GM23338 (cell line): ENCODE measurements at regions not wholly inside any gene's neighbourhood (a gene's known extent, or its start where the extent isn't known, plus 50 kb on each side); places are given as distances from the start of the nearest gene placed in this dataset.
A peak's percentile ranks its signal among the peaks of the same experiment; 100 is the strongest.

Experiments
- ATAC-seq: fragments of 200-7000 bp; cut with Tn5 transposase; 3 replicates; pipeline ENCODE4 v1.9.1; 2020
- DNase-seq: peaks from one replicate; pipeline ENCODE4 v3.0.0-alpha.2; 2015; ENCODE audit warnings: low spot score
- H2AFZ ChIP-seq: fragments of 200-600 bp; sonication (generic); 2 replicates; pipeline ENCODE4 v1.8.0; 2016; ENCODE audit warnings: antibody characterized with exemption, mild to moderate bottlenecking, moderate library complexity
- H3F3A ChIP-seq: fragments of 200-600 bp; sonication (generic); replicated peaks from 2 replicates; pipeline ENCODE4 v1.8.0; 2017; ENCODE audit warnings: antibody characterized with exemption, mixed run types, low read depth
- H3K27ac ChIP-seq: fragments of 200-600 bp; sonication (generic); 2 replicates; pipeline ENCODE4 v1.6.1; 2016; ENCODE audit warnings: low read depth
- H3K27me3 ChIP-seq: fragments of 200-600 bp; sonication (generic); 2 replicates; pipeline ENCODE4 v1.8.0; 2016; ENCODE audit warnings: mild to moderate bottlenecking, mixed run types, moderate library complexity; ENCODE audit not compliant: insufficient read depth
- H3K36me3 ChIP-seq: fragments of 200-600 bp; sonication (generic); 2 replicates; pipeline ENCODE4 v1.8.0; 2016; ENCODE audit warnings: mild to moderate bottlenecking; ENCODE audit not compliant: insufficient read depth
- H3K4me1 ChIP-seq: fragments of 200-600 bp; sonication (generic); 2 replicates; pipeline ENCODE4 v1.8.0; 2016; ENCODE audit warnings: mild to moderate bottlenecking, moderate library complexity; ENCODE audit not compliant: insufficient read depth
- H3K4me2 ChIP-seq: fragments of 200-600 bp; sonication (generic); 2 replicates; pipeline ENCODE4 v1.7.1; 2017; ENCODE audit warnings: mixed run types
- H3K4me3 ChIP-seq: fragments of 200-600 bp; sonication (generic); 2 replicates; pipeline ENCODE4 v1.6.1; 2016; ENCODE audit warnings: mixed run types
- H3K79me2 ChIP-seq: fragments of 200-600 bp; sonication (generic); replicated peaks from 2 replicates; pipeline ENCODE4 v1.8.0; 2017; ENCODE audit warnings: mild to moderate bottlenecking; ENCODE audit not compliant: insufficient read depth
- H3K9me2 ChIP-seq: fragments of 200-600 bp; sonication (generic); 2 replicates; pipeline ENCODE4 v1.8.0; 2017; ENCODE audit not compliant: insufficient read depth
- H4K20me1 ChIP-seq: fragments of 200-600 bp; sonication (generic); replicated peaks from 2 replicates; pipeline ENCODE4 v1.8.0; 2017; ENCODE audit warnings: mild to moderate bottlenecking; ENCODE audit not compliant: insufficient read depth
- H3K27ac Mint-ChIP-seq: 2 replicates; pipeline ENCODE4 v1.8.0; 2020; ENCODE audit warnings: inconsistent platforms, mild to moderate bottlenecking, moderate library complexity, mixed read lengths
- H3K27me3 Mint-ChIP-seq: 3 replicates; pipeline ENCODE4 v1.8.0; 2022; ENCODE audit warnings: low read depth, mild to moderate bottlenecking, moderate library complexity, mixed read lengths, inconsistent platforms; ENCODE audit not compliant: insufficient read depth, poor library complexity
- H3K36me3 Mint-ChIP-seq: 3 replicates; pipeline ENCODE4 v1.8.0; 2021; ENCODE audit warnings: low read depth, mild to moderate bottlenecking, inconsistent platforms, moderate library complexity, mixed read lengths
- H3K4me1 Mint-ChIP-seq: 3 replicates; pipeline ENCODE4 v1.8.0; 2020; ENCODE audit warnings: mild to moderate bottlenecking, inconsistent platforms, mixed read lengths
- H3K4me3 Mint-ChIP-seq: 3 replicates; pipeline ENCODE4 v1.8.0; 2021; ENCODE audit warnings: moderate library complexity, mild to moderate bottlenecking, inconsistent platforms, mixed read lengths
- H3K9me3 Mint-ChIP-seq: 3 replicates; pipeline ENCODE4 v1.8.0; 2020; ENCODE audit warnings: moderate library complexity, mild to moderate bottlenecking, inconsistent platforms, mixed read lengths
- CREB1 ChIP-seq: fragments of 250-450 bp; sonication (Bioruptor Pico); IDR thresholded peaks from 2 replicates; pipeline ENCODE4 v1.5.0; 2020; ENCODE audit warnings: low read depth, mild to moderate bottlenecking, moderate library complexity
- EZH2 ChIP-seq: fragments of 200-600 bp; sonication (generic); IDR thresholded peaks from one replicate; pipeline ENCODE4 v1.8.0; 2017; ENCODE audit warnings: antibody characterized with exemption, mild to moderate bottlenecking, low read depth; ENCODE audit not compliant: unreplicated experiment
- EZH2phosphoT487 ChIP-seq: fragments of 200-600 bp; sonication (generic); IDR thresholded peaks from one replicate; pipeline ENCODE4 v1.8.1; 2018; ENCODE audit warnings: antibody characterized with exemption; ENCODE audit not compliant: unreplicated experiment
- JUNB ChIP-seq: IDR thresholded peaks from one replicate; pipeline ENCODE4 v1.6.1; 2016; ENCODE audit warnings: antibody characterized with exemption; ENCODE audit not compliant: unreplicated experiment
- NANOG ChIP-seq: IDR thresholded peaks from 2 replicates; pipeline ENCODE4 v1.6.1; 2016; ENCODE audit warnings: antibody characterized with exemption, borderline replicate concordance
- POLR2AphosphoS5 ChIP-seq: IDR thresholded peaks from 2 replicates; pipeline ENCODE4 v1.6.1; 2016; ENCODE audit warnings: antibody characterized with exemption, low read depth
- STAT1 ChIP-seq: IDR thresholded peaks from one replicate; pipeline ENCODE4 v1.6.1; 2016; ENCODE audit warnings: antibody characterized with exemption; ENCODE audit not compliant: unreplicated experiment
- ZNF114 ChIP-seq: fragments of 250-450 bp; sonication (Bioruptor Pico); IDR thresholded peaks from 2 replicates; pipeline ENCODE4 v1.5.0; 2020; ENCODE audit warnings: mild to moderate bottlenecking, moderate library complexity
- ZNF331 ChIP-seq: fragments of 250-450 bp; sonication (Bioruptor Pico); IDR thresholded peaks from 2 replicates; pipeline ENCODE4 v1.5.0; 2020; ENCODE audit warnings: low read depth, mild to moderate bottlenecking, moderate library complexity
- TF ChIP-seq, protein P1 (sequence below), 2 experiments: fragments of 200-600 bp in 1 of 2; sonication (generic) in 1 of 2; conservative IDR thresholded peaks; 2 replicates each; pipeline versions ENCODE4 v1.5.1 to v1.6.1; 2016 to 2017; ENCODE audit warnings: antibody characterized with exemption in 2 of 2, low read depth in 2 of 2, mild to moderate bottlenecking in 2 of 2, moderate library complexity in 1 of 2
- TF ChIP-seq, protein P2 (sequence below): IDR thresholded peaks from one replicate; pipeline ENCODE4 v1.6.1; 2018; ENCODE audit warnings: antibody characterized with exemption; ENCODE audit not compliant: unreplicated experiment

- Histone ChIP-seq H4K20me1 (no peaks in the 10 kb centered on the region), H3K79me2 (no peaks in the 10 kb centered on the region), H3F3A (no peaks in the 10 kb centered on the region), H3K4me3 (no peak overlapping the region), H3K27ac (peak overlapping the region; percentile 26; the same call in 1 of the 2 replicates), H3K4me1 (no peaks in the 10 kb centered on the region; the same call in 1 of the 2 replicates), H3K4me2 (no peak overlapping the region), H3K36me3 (no peaks in the 10 kb centered on the region), H3K27me3 (no peaks in the 10 kb centered on the region), H2AFZ (peak overlapping the region; percentile 38; the same call in 1 of the 2 replicates), H3K9me2 (peaks cover 5% of the 10 kb centered on the region; the same call in 1 of the 2 replicates)
- TF ChIP-seq, protein P1, sequence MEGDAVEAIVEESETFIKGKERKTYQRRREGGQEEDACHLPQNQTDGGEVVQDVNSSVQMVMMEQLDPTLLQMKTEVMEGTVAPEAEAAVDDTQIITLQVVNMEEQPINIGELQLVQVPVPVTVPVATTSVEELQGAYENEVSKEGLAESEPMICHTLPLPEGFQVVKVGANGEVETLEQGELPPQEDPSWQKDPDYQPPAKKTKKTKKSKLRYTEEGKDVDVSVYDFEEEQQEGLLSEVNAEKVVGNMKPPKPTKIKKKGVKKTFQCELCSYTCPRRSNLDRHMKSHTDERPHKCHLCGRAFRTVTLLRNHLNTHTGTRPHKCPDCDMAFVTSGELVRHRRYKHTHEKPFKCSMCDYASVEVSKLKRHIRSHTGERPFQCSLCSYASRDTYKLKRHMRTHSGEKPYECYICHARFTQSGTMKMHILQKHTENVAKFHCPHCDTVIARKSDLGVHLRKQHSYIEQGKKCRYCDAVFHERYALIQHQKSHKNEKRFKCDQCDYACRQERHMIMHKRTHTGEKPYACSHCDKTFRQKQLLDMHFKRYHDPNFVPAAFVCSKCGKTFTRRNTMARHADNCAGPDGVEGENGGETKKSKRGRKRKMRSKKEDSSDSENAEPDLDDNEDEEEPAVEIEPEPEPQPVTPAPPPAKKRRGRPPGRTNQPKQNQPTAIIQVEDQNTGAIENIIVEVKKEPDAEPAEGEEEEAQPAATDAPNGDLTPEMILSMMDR (conservative IDR thresholded peaks at IDR 0.05; ENCODE audit: low read depth in 2 of 2) = peak; percentile 45 to 52
- no peak for TF ChIP-seq JUNB
- no peak for DNase-seq
- Mint-ChIP-seq H3K36me3 (no peaks in the 10 kb centered on the region), H3K4me1 (peaks cover 17% of the 10 kb centered on the region), H3K27ac (no peak overlapping the region), H3K4me3 (no peak overlapping the region), H3K9me3 (no peaks in the 10 kb centered on the region), H3K27me3 (peaks cover 4% of the 10 kb centered on the region)
- ATAC-seq = no peak
These were observed 145.0 kb upstream of the SLC38A2 start for GRCh38 chr12:46517579-46517962.

DNA sequence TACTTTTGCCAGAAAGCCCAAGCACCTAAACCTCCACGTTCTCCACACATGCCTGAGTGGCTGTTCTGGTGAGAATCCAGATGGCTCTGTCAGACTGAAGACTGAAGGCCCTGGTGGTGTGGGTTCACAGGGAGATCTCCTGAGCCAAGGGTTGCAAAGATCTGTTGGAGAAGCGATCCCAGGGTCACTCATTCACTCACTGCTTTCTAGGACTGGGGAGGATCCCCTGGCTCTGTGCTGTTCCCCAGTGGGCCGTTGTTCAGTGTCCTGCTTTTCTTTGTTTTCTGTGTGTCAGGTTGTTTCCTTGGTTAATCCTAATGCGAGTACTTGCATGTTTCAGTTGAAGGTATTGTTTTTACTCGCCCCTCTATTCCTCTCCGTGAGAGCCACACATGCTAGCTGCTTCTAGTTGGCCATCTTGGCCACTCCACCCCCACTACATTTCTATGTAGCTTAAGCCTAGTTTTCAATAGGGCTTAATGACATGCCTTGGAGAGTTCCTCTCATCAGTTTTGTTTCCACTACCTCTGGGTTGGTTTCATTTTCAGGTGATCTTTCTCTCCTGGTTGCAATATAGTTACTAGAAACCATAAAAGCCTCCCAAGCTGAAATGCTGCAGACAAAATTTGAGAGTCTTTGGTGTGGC is 144.5 kb upstream of the SLC38A2 start:
- Mint-ChIP-seq H3K4me1 (peaks cover 17% of the 10 kb centered on the region), H3K27ac (no peak overlapping the region), H3K4me3 (no peak overlapping the region), H3K36me3 (no peaks in the 10 kb centered on the region), H3K9me3 (no peaks in the 10 kb centered on the region), H3K27me3 (peaks cover 4% of the 10 kb centered on the region)
- Histone ChIP-seq H3K9me2 (peaks cover 5% of the 10 kb centered on the region; the same call in 1 of the 2 replicates), H3K27me3 (no peaks in the 10 kb centered on the region), H3K36me3 (no peaks in the 10 kb centered on the region), H4K20me1 (no peaks in the 10 kb centered on the region), H3K27ac (peak overlapping the region; percentile 26; the same call in 1 of the 2 replicates), H3K4me3 (no peak overlapping the region), H3K4me1 (no peaks in the 10 kb centered on the region; the same call in 1 of the 2 replicates), H3K4me2 (no peak overlapping the region), H2AFZ (peak overlapping the region; percentile 38; the same call in 1 of the 2 replicates), H3K79me2 (no peaks in the 10 kb centered on the region), H3F3A (no peaks in the 10 kb centered on the region)
- no peak for ATAC-seq
- DNase-seq = no peak
- TF ChIP-seq POLR2AphosphoS5 = no peak
- TF ChIP-seq, protein P2, sequence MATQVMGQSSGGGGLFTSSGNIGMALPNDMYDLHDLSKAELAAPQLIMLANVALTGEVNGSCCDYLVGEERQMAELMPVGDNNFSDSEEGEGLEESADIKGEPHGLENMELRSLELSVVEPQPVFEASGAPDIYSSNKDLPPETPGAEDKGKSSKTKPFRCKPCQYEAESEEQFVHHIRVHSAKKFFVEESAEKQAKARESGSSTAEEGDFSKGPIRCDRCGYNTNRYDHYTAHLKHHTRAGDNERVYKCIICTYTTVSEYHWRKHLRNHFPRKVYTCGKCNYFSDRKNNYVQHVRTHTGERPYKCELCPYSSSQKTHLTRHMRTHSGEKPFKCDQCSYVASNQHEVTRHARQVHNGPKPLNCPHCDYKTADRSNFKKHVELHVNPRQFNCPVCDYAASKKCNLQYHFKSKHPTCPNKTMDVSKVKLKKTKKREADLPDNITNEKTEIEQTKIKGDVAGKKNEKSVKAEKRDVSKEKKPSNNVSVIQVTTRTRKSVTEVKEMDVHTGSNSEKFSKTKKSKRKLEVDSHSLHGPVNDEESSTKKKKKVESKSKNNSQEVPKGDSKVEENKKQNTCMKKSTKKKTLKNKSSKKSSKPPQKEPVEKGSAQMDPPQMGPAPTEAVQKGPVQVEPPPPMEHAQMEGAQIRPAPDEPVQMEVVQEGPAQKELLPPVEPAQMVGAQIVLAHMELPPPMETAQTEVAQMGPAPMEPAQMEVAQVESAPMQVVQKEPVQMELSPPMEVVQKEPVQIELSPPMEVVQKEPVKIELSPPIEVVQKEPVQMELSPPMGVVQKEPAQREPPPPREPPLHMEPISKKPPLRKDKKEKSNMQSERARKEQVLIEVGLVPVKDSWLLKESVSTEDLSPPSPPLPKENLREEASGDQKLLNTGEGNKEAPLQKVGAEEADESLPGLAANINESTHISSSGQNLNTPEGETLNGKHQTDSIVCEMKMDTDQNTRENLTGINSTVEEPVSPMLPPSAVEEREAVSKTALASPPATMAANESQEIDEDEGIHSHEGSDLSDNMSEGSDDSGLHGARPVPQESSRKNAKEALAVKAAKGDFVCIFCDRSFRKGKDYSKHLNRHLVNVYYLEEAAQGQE = no peak
- no peak for TF ChIP-seq EZH2
- no peak for TF ChIP-seq JUNB
- no peak for TF ChIP-seq NANOG
- TF ChIP-seq ZNF114 (CRISPR knock-in tag) = no peak
- TF ChIP-seq EZH2phosphoT487 = no peak
- no peak for TF ChIP-seq STAT1
- TF ChIP-seq, protein P1 (conservative IDR thresholded peaks at IDR 0.05; ENCODE audit: low read depth in 2 of 2) = no peak
- TF ChIP-seq ZNF331 = no peak
- no peak for TF ChIP-seq CREB1
